HEK293T (cell line): ENCODE measurements at regions not wholly inside any gene's neighbourhood (a gene's known extent, or its start where the extent isn't known, plus 50 kb on each side); places are given as distances from the start of the nearest gene placed in this dataset.

ENCODE experiments used
- ARNT ChIP-seq: fragments of 450-650 bp; IDR thresholded peaks from 2 replicates; pipeline ENCODE4 v1.6.1; 2017; ENCODE audit warnings: mild to moderate bottlenecking
- CTBP1 ChIP-seq: fragments of 450-650 bp; IDR thresholded peaks from 2 replicates; pipeline ENCODE4 v1.6.1; 2016; ENCODE audit warnings: borderline replicate concordance
- ELF4 ChIP-seq: fragments of 450-650 bp; IDR thresholded peaks from 2 replicates; pipeline ENCODE4 v1.6.1; 2017; ENCODE audit warnings: antibody characterized with exemption
- FOXM1 ChIP-seq: fragments of 450-650 bp; IDR thresholded peaks from 2 replicates; pipeline ENCODE4 v1.6.1; 2017; ENCODE audit warnings: mild to moderate bottlenecking, borderline replicate concordance
- L3MBTL2 ChIP-seq: fragments of 450-650 bp; conservative IDR thresholded peaks from 2 replicates; pipeline ENCODE4 v1.6.1; 2016; ENCODE audit warnings: mild to moderate bottlenecking
- LEF1 ChIP-seq: fragments of 450-650 bp; IDR thresholded peaks from 2 replicates; pipeline ENCODE4 v1.6.1; 2017; ENCODE audit warnings: mild to moderate bottlenecking, borderline replicate concordance
- NFRKB ChIP-seq: fragments of 450-650 bp; IDR thresholded peaks from 2 replicates; pipeline ENCODE4 v1.6.1; 2016; ENCODE audit warnings: mild to moderate bottlenecking, moderate library complexity
- PKNOX1 ChIP-seq: fragments of 450-650 bp; IDR thresholded peaks from 2 replicates; pipeline ENCODE4 v1.6.1; 2016
- SP1 ChIP-seq: fragments of 450-650 bp; IDR thresholded peaks from 2 replicates; pipeline ENCODE4 v1.6.1; 2017
- SUZ12 ChIP-seq: fragments of 450-650 bp; IDR thresholded peaks from 2 replicates; pipeline ENCODE4 v1.6.1; 2016; ENCODE audit warnings: mild to moderate bottlenecking
- TARDBP ChIP-seq: fragments of 450-650 bp; IDR thresholded peaks from 2 replicates; pipeline ENCODE4 v1.6.1; 2016
- ZNF384 ChIP-seq: fragments of 450-650 bp; IDR thresholded peaks from 2 replicates; pipeline ENCODE4 v1.6.1; 2016

- no peak for TF ChIP-seq SP1
- TF ChIP-seq FOXM1, result no peak
- no peak for TF ChIP-seq TARDBP
- TF ChIP-seq LEF1, result no peak
- no peak for TF ChIP-seq PKNOX1
- TF ChIP-seq SUZ12, result no peak
- TF ChIP-seq ARNT, result no peak
- TF ChIP-seq ELF4, result no peak
- TF ChIP-seq ZNF384, result no peak
- TF ChIP-seq CTBP1, result no peak
- TF ChIP-seq NFRKB, result no peak
- TF ChIP-seq L3MBTL2, result no peak
These were observed 469.8 kb upstream of the ACVR2A start for GRCh38 chr2:147375073-147375472.
